HG03457 (cell line): ENCODE measurements at regions not wholly inside any gene's neighbourhood (a gene's known extent, or its start where the extent isn't known, plus 50 kb on each side); places are given as distances from the start of the nearest gene placed in this dataset.

Experiments
- ATAC-seq: cut with Tn5 transposase; IDR thresholded peaks from one replicate; pipeline ENCODE4 v1.9.1; 2021; ENCODE audit warnings: moderate number of reproducible peaks; ENCODE audit not compliant: unreplicated experiment

DNA sequence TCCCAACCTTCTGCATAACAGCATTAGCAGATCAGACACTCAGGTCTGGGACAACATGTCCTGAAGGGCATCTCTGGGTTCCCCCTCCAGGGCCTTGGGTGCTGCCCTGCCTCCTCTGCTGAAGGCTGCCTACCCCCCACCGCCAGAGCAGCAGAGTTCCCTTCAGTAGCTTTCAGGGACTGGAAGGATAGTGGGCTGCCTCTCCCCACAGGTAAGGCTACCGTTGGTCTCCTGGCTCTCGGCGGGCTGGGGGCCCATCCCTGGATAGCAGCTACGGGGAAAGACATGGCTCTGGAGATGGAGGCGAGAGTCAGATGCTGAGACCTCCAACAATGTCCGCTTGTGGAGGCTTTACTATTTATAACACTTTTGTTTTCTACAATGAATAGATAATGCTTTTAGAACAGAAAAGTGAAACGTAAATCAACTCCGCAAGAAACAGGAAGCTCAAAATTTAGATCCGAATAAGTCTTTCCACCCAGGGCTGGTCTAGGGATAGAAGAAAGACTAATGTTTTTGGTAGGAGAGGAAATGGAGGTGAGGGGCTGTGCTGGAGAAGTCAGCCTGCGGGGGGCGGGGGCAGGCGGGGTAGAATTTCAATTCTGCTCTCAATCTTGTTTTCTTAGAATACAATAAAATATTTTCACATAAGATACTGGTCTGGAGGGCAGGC lies 58.4 kb downstream of the ARL4C start:
- ATAC-seq: no peak

GRCh38 chr2:234437642-234438304 lies 59.1 kb downstream of the ARL4C start:
- ATAC-seq: no peak

DNA sequence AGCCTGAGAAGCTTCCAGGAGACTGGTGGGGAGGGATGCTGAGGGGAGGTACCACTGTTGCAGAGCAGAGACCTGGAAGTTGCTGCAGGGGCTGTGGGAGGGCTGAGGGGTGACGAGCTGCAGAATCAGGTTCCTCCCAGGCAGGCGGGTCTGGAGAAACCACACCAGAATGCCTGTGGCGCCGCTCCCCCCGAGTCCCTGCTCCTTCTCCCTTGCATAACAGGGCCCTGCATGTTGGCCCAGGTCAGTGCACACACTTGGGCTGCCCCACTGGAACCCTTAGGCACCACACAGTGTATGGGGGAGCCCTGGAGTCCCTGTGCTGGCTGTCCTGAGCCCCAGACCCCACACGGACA lies 60.4 kb downstream of the ARL4C start:
- ATAC-seq: no peak

GRCh38 chr2:234435836-234436481 lies 60.9 kb downstream of the ARL4C start:
- no peak for ATAC-seq

GRCh38 chr2:234433201-234433600 lies 63.7 kb downstream of the ARL4C start:
- ATAC-seq: no peak

DNA sequence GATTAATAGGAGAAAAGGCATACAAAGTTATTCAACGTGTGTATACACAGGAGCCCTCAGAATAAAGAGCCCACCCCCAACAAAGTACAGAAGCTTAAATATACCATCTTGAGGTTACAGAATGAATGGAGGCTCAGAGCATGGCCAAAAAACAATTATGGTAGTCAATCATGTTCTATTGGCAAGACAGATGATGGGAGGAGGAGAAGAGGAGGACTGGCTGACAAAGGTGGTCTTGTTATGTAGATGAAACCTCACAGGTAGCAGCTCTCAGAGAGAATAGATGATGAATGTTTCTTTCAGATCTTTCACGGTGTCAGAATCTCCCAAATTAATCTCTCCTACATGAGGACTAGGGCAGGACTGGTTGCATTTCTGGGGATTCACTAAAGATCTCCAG lies 66.0 kb downstream of the ARL4C start:
- ATAC-seq: no peak

DNA sequence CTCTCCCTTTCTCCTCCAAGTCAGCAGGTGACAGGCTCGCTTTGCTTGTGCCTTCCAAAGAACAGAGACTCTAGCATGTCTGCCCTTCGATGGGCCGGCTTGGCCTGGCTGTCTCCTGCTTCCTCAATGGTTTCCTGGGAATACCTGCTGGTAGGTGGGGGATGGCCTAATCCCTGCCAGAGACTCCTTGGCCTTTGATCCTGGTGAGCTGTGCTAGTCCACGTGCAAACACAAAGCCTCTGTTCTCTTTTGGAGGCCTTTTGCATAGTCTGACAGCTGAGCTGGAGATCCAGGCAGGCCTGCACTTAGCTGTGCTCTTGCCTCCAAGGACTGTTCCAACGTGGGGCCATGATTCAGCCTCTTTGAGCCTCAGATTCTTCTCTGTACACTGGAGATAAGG lies 67.6 kb downstream of the ARL4C start:
- ATAC-seq: no peak

- no peak for ATAC-seq
These were observed 69.5 kb downstream of the ARL4C start for GRCh38 chr2:234427081-234428061.

DNA sequence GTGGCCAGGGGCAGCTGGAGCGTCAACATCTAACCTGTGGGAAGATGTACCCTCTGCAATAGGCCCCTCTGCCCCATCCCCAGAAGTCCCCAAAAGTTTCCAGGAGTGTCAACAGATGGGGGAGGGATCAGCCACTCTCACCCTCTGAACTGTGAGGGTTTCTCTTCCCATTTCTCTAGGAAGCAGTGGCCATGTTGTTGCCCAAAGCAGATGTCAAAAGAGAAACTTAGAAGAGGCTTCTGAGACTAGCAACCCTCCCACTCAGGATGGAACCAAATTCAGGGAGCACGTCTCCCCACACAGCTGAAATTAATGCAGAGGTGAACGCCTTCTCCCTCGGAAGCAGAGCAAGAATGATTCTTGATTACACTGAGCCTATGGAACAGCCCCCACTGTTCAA lies 70.3 kb downstream of the ARL4C start:
- no peak for ATAC-seq

GRCh38 chr2:234425639-234426603 lies 71.0 kb downstream of the ARL4C start:
- ATAC-seq: peak; percentile 76

DNA sequence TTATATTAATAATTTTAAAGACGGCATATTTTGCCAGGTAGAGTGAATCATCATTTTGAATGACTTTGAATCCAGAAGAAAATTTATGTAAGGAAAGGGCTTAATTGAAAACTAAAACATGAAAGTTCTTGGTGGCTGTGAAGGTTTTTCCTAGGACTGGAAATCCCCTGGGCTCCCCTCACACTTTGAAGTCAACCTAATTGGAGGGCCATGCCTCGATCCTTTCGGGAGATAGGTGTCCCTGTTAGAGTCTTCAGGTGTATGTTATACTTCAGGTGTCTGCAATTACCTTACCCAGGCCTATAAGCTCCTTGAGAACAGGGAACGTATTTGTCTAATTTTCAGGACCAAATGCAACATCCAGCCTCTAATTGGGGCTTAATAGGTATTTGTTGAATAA lies 73.0 kb downstream of the ARL4C start:
- no peak for ATAC-seq

DNA sequence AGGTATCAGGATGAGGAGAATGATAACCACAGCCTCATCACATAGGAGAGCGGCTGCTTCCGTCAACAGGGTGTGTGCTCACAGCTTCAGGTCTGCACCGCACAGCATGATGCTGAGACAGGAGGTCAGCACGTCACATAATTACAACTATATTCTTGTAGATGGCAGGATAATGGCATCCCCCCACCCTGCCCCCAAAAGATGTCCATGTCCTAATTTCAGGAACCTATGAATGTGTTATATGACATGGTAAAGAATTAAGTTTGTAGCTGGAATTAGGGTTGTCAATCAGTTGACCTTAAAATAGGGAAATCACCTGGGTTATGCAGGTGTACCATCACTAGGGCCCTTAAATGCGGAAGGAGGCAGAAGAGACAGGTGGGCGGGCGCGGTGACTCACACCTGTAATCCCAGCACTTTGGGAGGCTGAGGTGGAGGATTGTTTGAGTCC lies 73.9 kb downstream of the ARL4C start:
- no peak for ATAC-seq

DNA sequence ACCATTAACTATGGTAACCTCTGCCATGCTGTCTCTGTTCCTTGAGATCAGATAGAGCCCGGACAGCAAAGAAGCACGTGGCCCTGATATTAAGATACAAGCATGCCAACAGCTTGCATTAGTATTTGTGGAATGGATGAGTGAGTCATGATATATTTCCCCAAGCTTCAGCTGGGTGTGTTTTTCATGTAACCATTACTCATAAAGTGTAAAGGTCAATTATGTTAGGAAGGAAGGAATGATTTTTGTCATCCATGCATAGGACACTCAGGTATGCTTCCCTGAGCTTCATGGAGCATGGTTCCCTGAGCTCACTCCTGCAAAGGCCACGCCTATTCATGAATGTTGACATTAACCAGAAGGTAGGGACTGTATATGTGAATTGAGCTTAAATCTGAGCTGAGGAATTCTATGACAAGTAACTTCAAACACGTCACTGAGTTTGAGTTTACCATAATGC lies 74.6 kb downstream of the ARL4C start:
- no peak for ATAC-seq

- no peak for ATAC-seq
These were observed 76.5 kb downstream of the ARL4C start for GRCh38 chr2:234420408-234420807.

- no peak for ATAC-seq
These were observed 77.2 kb downstream of the ARL4C start for GRCh38 chr2:234419726-234420125.

DNA sequence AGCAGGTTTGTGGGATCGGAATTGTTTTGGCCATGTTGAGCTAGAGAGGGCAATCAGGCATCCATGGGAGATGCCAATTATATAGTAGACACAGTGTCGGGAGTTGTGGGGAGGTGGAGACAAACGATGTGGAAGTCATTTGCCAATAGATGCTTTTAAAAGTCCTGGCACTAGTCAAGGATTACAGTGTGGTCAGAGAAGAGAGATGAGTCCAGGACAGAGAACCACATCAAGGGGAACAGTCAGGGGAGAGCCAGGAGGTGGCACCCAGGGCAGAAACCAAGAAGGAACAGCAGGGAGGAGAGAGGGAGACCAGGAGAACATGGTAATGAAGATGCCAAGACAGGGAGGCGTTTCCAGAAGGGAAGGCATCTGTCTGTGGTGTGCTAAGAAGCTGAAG lies 81.2 kb downstream of the ARL4C start:
- ATAC-seq: no peak

DNA sequence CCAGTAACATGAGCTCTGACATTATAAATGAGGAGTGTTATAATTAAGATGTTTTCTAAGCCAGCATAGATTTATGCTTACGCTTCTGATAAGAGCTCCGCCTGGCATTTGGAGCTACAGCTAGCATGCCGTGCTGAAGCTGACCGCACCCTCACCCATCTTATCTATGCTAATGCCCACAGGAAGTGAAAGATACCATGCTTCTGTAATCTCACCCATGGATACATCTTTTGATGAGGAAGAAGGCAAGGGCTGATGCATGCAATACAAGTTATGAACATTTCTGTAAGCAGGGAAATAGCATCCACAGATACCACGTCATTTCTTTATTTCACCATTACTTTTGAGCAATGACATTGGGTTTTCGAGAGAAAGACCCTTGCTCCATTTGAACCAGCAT lies 82.3 kb downstream of the ARL4C start:
- no peak for ATAC-seq

- ATAC-seq: no peak
These were observed 84.2 kb downstream of the ARL4C start for GRCh38 chr2:234412726-234413125.

DNA sequence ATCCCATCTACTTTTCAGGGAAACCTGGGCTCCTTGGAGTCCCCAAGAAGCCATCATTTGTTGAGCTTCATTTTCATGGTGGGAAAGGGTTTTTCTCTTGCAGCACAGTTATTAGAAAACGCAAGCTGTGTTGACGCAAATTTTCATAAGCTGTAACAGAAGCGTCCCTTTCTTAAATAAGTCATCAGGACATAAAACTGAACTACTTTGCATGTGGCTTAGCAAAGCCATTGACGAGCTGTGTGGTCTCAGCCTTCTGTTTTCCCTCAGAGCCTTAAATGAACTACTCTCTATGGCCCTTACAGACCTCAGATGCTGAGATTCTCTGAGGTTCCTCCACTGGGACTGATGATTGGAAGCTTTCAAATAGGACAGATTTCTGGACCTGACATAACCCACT lies 85.1 kb downstream of the ARL4C start:
- peak; percentile 77 for ATAC-seq

GRCh38 chr2:234410526-234410925 lies 86.4 kb downstream of the ARL4C start:
- no peak for ATAC-seq
